ENCODE measurements at regions not wholly inside any gene's neighbourhood (a gene's known extent, or its start where the extent isn't known, plus 50 kb on each side); places are given as distances from the start of the nearest gene placed in this dataset.

- no peak for TF ChIP-seq CTCF (conservative IDR thresholded peaks at IDR 0.05; ENCODE audit: low read depth in 2 of 2)
- TF ChIP-seq REST (IDR thresholded peaks at IDR 0.05; ENCODE audit: unreplicated experiment), result no peak
- no peak for TF ChIP-seq ETS1 (IDR thresholded peaks at IDR 0.05)
- no peak for TF ChIP-seq EZH2 (IDR thresholded peaks at IDR 0.05; ENCODE audit: low read depth, unreplicated experiment)
- no peak for TF ChIP-seq EZH2phosphoT487 (IDR thresholded peaks at IDR 0.05; ENCODE audit: unreplicated experiment)
- no peak for TF ChIP-seq CREB1 (CRISPR knock-in tag; IDR thresholded peaks at IDR 0.05; ENCODE audit: low read depth)
- no peak for TF ChIP-seq NANOG (IDR thresholded peaks at IDR 0.05; ENCODE audit: borderline replicate concordance)
- no peak for TF ChIP-seq POLR2AphosphoS5 (IDR thresholded peaks at IDR 0.05; ENCODE audit: low read depth)
- TF ChIP-seq ZNF331 (CRISPR knock-in tag; IDR thresholded peaks at IDR 0.05; ENCODE audit: low read depth), result no peak
- TF ChIP-seq JUNB (IDR thresholded peaks at IDR 0.05; ENCODE audit: unreplicated experiment), result no peak
- TF ChIP-seq ZNF114 (CRISPR knock-in tag; IDR thresholded peaks at IDR 0.05), result no peak
These were observed 254.9 kb upstream of the PCDH20 start for GRCh38 chr13:61670384-61671161.

Measured in GM23338 (cell line).